ENCODE measurements at regions not wholly inside any gene's neighbourhood (a gene's known extent, or its start where the extent isn't known, plus 50 kb on each side); places are given as distances from the start of the nearest gene placed in this dataset.
A peak's percentile ranks its signal among the peaks of the same experiment; 100 is the strongest.
"Not testable (repeated sequence)": the region's sequence is repeated elsewhere in the genome, so short reads cannot be mapped to it uniquely, and the experiment has no call there.

GRCh38 chr3:15993660-15994059 lies 180.8 kb upstream of the GALNT15 start:
- DNase-seq (ENCODE audit: low read depth) = not testable (repeated sequence)

DNA sequence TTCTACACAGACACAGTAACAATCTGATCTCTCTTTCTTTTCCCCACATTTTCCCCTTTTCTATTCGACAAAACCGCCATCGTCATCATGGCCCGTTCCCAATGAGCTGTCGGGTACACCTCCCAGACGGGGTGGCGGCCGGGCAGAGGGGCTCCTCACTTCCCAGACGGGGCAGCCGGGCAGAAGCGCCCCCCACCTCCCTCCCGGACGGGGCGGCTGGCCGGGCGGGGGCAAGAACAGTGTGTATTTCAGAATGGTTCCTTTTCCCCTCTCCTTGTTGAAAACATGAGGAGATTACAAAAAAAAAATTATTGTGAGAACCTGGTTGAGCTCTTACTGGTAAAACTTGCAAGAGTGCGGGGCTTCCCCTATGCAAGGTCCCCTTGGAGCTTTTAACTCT lies 178.0 kb upstream of the GALNT15 start:
- DNase-seq (ENCODE audit: low read depth) = not testable (repeated sequence)

DNA sequence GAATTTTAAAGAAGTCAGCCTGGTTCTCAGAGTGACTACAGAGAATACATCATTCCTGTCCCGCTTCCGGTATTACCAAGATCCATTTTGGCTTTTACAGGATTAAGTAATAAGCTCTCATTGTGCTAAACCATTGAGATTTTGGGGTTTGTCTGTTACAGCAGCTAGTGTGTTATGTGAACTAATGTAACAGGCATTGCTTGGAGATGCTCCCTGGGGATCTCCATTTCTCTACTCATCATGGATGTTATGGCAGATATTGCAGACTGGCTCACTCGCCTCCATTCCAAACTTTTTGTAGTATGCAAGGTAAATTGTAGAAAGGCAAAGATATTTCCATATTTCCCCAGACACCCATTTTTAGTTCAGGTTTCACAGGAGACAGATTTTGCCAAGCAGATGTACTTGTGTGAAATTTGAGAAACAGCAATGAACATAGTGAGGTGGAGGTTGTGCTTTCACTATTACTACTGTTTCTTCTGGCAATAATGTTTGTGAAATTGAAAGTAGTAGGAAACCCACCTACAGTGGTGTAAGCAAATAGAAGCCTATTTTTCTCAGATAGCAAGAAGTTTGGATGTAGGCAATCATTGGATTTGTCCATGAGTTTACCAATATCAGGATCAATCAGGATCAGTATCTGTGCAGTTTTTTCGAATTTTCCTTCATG lies 177.1 kb upstream of the GALNT15 start:
- no peak for DNase-seq (ENCODE audit: low read depth)

GRCh38 chr3:15998911-15999310 lies 175.6 kb upstream of the GALNT15 start:
- DNase-seq (ENCODE audit: low read depth) = no peak

GRCh38 chr3:16004812-16005211 lies 169.7 kb upstream of the GALNT15 start:
- DNase-seq (ENCODE audit: low read depth) = no peak

GRCh38 chr3:16011376-16011775 lies 163.1 kb upstream of the GALNT15 start:
- DNase-seq (ENCODE audit: low read depth) = no peak

DNA sequence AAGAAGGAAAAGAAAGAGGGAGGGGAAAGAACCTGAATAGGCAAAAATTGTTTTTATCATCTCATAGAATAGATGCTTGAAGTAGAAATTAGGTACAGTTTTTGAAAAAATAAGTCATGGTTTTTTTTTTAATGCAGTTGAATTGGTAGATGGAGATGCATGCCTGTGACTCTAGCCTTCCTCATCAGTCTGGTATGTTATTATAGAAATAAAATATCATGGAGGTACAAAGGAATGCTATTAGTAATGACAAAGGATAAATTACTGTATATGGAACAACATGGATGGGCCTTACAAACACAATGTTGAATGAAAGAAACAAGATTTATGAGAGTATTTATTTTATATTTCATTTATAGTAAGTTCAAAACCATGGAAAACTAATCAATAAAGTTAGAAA lies 162.4 kb upstream of the GALNT15 start:
- DNase-seq (ENCODE audit: low read depth) = peak; percentile 11

DNA sequence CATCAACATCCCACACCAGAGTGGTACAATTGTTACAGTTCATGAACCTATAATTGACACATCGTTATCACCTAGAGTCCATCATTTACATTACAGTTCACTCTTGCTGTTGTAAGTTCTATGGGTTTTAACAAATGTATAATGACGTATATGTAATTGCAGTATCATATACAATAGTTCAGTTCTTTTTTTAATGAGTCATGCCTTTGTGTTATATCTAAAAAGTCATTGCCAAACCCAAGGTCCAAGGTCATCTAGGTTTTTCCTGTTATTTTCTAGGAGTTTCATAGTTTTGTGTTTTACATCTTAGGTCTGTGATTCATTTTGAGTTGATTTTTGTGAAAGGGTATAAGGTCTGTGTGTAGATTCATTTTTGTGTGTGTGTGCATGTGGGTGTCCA lies 160.9 kb upstream of the GALNT15 start:
- DNase-seq (ENCODE audit: low read depth) = no peak

- peak; percentile 11 for DNase-seq (ENCODE audit: low read depth)
Observed at GRCh38 chr3:16021801-16022200, 152.7 kb upstream of the GALNT15 start.

GRCh38 chr3:16023881-16024280 lies 150.6 kb upstream of the GALNT15 start:
- not testable (repeated sequence) for DNase-seq (ENCODE audit: low read depth)

GRCh38 chr3:16024548-16024947 lies 149.9 kb upstream of the GALNT15 start:
- DNase-seq (ENCODE audit: low read depth) = no peak

DNA sequence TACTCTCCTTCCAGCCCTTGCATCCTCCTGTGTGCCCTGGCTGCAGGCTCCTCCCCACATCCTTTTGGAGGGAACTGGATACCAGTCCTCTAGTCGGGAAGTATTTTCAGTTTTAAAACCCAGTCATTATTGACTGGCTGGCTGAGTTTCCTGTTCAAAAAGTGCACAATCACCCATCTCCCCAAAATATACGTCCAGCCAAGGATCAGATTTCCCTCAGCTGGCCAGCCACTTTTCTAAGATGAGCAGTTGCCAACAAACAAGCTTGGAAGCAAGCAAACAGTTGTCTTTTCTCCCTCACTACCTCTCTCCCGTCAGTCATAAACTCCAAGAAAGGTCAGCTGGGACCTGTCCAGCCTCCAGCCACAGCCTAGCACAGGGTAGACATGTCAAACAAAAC lies 147.7 kb upstream of the GALNT15 start:
- no peak for DNase-seq (ENCODE audit: low read depth)

- DNase-seq (ENCODE audit: low read depth) = no peak
Observed at GRCh38 chr3:16028604-16029003, 145.9 kb upstream of the GALNT15 start.

DNA sequence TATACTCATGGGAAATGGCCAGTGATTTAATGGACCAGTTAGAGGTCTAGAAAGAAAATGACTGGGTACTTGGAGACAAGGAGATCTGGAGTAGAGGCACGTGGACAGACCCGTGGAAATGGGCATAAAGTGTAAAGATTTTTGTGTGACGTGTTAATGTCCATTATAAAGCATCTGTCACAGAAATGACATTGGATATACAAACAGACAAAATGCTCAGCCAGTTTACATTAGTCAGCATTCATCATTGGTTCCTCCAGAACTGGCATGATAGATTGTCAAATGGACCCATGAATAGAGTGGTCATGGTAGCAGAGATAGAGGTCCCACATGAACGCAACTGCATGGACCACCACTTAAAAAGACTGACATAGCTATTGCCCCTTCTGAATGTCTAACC lies 144.1 kb upstream of the GALNT15 start:
- no peak for DNase-seq (ENCODE audit: low read depth)

DNA sequence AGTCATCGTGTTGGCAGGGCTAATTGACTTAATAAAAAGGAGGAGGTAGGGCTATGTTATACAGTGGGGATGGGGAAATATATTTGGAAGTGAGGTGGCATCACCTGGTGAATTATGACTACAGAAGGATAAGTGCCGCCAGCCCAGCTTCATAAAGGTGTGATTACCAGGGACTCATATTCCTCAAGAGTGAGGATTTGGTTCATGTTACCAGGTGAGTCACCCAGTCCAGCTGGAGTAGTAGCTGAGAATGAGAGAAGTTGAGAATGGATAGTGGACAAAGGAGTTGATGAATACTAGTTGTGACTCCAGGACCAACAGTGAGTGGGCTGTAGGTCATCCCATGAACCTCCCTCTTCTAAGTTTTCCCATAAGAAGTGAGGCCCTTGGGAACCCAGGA lies 143.0 kb upstream of the GALNT15 start:
- DNase-seq (ENCODE audit: low read depth) = no peak

GRCh38 chr3:16033889-16034687 lies 140.4 kb upstream of the GALNT15 start:
- DNase-seq (ENCODE audit: low read depth) = no peak

DNA sequence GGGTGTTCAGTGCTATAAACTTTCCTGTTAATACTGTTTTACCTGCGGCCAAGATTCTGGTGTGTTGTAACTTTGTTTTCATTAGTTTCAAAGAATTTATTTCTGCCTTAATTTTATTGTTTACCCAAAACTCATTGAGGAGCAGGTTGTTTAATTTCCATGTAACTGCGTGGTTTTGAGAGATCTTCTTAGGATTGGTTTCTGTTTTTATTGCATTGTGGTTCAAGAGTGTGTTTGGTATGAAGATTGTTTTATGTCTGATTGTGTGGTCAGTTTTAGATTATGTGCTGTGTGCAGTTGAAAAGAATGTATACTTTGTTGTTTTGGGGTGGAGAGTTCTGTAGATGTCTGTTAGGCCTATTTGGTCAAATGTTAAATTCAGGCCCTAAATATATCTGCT lies 133.5 kb upstream of the GALNT15 start:
- no peak for DNase-seq (ENCODE audit: low read depth)

- DNase-seq (ENCODE audit: low read depth) = peak; percentile 51
Observed at GRCh38 chr3:16048435-16049318, 125.8 kb upstream of the GALNT15 start.

DNA sequence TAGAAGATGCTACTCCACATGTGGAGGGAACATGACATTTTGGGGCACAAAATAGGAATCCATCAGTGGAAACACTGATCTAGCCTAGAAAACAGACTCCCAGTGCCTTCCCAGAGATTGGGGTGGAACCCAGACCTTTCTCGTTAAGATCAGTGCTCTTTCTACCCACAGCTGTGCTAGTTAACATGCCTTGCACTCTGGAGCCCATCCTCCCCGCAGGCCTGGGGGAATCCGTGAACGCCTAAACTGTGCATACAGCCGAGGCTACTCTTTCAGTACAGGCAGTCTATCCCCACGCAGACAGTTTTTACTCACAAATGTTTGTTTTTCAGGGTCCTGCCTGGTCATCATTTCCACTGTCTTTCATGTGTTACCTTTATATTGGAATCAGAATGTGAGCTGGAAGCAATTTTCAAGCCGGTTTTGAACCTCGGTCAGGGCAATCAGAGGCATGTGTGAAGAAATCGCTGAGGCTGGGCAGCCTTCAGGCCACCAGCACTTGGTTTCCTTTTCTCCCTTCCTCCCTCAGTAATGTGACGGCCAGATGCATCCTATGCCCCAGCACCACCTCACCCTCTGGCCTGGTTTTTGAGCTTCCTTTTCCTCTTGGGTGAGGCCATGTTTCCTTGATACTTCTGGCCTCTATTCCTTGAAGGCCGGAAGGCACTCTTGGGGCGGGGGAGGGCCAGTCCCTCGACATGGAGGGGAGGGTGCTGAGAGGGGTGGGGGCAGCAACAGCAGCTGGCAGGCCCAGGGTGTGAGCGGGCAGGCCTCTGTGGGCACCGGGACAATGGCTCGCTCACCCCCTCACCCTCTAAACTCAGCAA lies 123.6 kb upstream of the GALNT15 start:
- DNase-seq (ENCODE audit: low read depth) = no peak

DNA sequence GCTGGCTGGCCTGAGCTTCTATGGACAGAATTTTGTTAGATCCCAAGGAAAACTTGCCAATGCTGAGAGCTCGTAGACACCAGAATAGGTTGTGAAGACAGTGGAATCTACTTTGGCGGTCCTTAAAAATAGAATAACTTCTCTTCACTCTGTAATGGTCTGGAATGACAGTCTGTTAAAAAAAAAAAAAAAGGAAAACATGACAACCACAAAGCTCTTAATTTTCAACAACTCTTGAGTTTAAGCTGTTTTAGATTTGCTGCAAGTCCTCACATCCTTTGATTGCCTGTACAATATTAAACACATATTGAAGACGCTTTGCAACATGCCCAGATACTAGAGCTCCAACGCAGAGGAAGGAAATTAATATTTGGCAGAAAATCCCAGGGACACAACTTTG lies 122.8 kb upstream of the GALNT15 start:
- no peak for DNase-seq (ENCODE audit: low read depth)

- DNase-seq (ENCODE audit: low read depth) = no peak
Observed at GRCh38 chr3:16052964-16053363, 121.5 kb upstream of the GALNT15 start.

GRCh38 chr3:16053794-16054193 lies 120.7 kb upstream of the GALNT15 start:
- no peak for DNase-seq (ENCODE audit: low read depth)

Measured in GM04504 (cell line).